ENCODE measurements at regions not wholly inside any gene's neighbourhood (a gene's known extent, or its start where the extent isn't known, plus 50 kb on each side); places are given as distances from the start of the nearest gene placed in this dataset.

GRCh38 chr20:11820838-11821237, 96.9 kb upstream of the BTBD3 start:
- no peak for DNase-seq

- DNase-seq: no peak
Measured at GRCh38 chr20:11822540-11822794, 95.2 kb upstream of the BTBD3 start.

- no peak for DNase-seq
Measured at GRCh38 chr20:11826334-11826733, 91.4 kb upstream of the BTBD3 start.

- no peak for DNase-seq
Measured at GRCh38 chr20:11832397-11832796, 85.3 kb upstream of the BTBD3 start.

- no peak for DNase-seq
Measured at GRCh38 chr20:11832851-11833250, 84.8 kb upstream of the BTBD3 start.

- DNase-seq: no peak
Measured at GRCh38 chr20:11833825-11834224, 83.9 kb upstream of the BTBD3 start.

GRCh38 chr20:11838076-11838636, 79.5 kb upstream of the BTBD3 start:
- no peak for DNase-seq

GRCh38 chr20:11841972-11842461, 75.7 kb upstream of the BTBD3 start:
- no peak for DNase-seq

- DNase-seq: no peak
Measured at GRCh38 chr20:11843289-11843688, 74.4 kb upstream of the BTBD3 start.

- no peak for DNase-seq
Measured at GRCh38 chr20:11844691-11845090, 73.0 kb upstream of the BTBD3 start.

GRCh38 chr20:11845340-11845739, 72.4 kb upstream of the BTBD3 start:
- no peak for DNase-seq

- no peak for DNase-seq
Measured at GRCh38 chr20:11846131-11846530, 71.6 kb upstream of the BTBD3 start.

GRCh38 chr20:11847827-11848226, 69.9 kb upstream of the BTBD3 start:
- DNase-seq: peak; percentile 85

GRCh38 chr20:11849270-11849915, 68.3 kb upstream of the BTBD3 start:
- peak; percentile 84 for DNase-seq

GRCh38 chr20:11849976-11850670, 67.6 kb upstream of the BTBD3 start:
- no peak for DNase-seq

- DNase-seq: no peak
Measured at GRCh38 chr20:11850901-11851300, 66.8 kb upstream of the BTBD3 start.

GRCh38 chr20:11851646-11852045, 66.0 kb upstream of the BTBD3 start:
- no peak for DNase-seq

GRCh38 chr20:11852189-11852588, 65.5 kb upstream of the BTBD3 start:
- no peak for DNase-seq

GRCh38 chr20:11852811-11853210, 64.9 kb upstream of the BTBD3 start:
- no peak for DNase-seq

GRCh38 chr20:11853359-11853758, 64.3 kb upstream of the BTBD3 start:
- no peak for DNase-seq

- no peak for DNase-seq
Measured at GRCh38 chr20:11861479-11861878, 56.2 kb upstream of the BTBD3 start.

- DNase-seq: no peak
Measured at GRCh38 chr20:11867291-11867919, 50.3 kb upstream of the BTBD3 start.

Data from NCI-H748 treated with DMSO at 0.1 percent for 48 hours (cell line).